Hepatic stellate cell (primary cell): ENCODE measurements at regions not wholly inside any gene's neighbourhood (a gene's known extent, or its start where the extent isn't known, plus 50 kb on each side); places are given as distances from the start of the nearest gene placed in this dataset.
"Not testable (repeated sequence)": the region's sequence is repeated elsewhere in the genome, so short reads cannot be mapped to it uniquely, and the experiment has no call there.

Experiments used
- DNase-seq: peaks from one replicate; pipeline ENCODE4 v3.0.0; 2011; ENCODE audit warnings: low spot score

DNA sequence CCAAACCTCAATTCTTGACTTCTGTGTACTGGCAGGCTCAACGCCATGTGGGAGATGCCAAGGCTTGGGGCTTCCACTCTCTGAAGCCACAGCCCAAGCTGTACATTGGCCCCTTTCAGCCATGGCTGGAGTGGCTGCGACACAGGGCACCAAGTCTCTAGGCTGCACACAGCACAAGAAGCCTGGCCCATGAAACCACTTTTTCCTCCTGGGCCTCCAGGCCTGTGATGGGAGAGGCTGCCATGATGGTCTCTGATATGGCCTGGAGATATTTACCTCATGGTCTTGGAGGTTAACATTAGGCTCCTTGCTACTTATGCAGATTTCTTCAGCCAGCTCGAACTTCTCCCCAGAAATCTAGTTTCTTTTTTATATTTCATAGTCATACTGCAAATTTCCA, 724.1 kb downstream of the RNF144A start:
- DNase-seq = not testable (repeated sequence)

DNA sequence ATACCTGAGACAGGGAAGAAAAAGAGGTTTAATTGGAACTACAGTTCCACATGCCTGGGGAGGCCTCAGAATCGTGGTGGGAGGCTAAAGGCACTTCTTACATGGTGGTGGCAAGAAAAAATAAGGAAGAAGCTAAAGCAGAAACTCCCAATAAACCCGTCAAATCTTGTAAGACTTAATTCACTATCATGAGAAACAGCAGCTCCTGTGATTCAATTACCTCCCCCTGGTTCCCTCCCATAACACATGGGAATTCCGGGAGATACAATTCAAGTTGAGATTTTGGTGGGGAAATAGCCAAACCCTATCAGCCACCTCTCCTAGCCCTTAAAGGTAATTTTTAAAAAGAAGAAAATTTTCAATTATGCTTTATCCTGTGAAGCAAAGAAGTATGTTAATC, 728.8 kb downstream of the RNF144A start:
- no peak for DNase-seq

DNA sequence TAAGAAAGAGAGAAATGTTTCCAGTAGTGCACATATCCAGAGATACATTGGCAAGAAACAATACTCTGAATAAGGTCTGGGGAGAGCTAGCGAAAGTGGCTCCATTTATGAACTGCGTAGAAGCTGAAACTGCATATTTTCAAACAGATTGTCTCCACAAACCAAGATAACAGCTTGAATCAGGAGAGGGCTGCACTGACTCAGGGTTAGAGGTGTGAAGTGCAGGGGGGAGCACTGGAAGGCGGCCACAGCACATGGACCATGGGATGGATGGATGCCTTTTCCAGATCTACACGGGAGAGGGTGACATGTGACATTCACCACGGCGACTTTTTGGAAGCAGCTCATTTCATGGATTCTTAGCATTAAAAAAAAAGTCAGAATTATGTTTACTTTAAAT, 729.4 kb downstream of the RNF144A start:
- DNase-seq = no peak

DNA sequence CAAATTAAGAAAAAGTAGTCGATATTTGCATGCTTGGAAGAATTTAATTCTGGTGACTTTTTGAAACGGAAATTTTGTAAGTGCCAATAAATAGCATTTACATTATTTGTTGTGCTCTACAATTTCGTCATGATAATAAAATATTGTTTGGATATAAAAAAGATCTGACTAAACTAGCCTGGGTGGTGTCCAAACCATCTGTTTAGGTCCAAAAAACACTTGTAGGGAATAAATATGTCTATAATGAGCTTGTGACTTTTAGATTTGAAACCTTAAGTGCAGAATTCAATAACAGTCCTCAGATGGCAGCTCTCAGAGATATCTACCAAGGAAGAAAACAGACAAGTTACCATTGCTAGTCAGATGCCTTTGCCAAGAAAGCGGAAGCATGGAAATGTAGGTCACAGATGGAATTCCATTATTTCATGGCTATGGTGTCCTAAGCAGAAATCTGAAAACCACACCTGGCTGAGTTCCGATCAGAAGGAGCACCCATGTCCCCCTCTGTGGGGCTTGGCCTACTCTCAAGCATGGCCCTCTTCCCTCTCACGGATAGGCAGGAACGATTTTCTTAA, 731.1 kb downstream of the RNF144A start:
- no peak for DNase-seq

DNA sequence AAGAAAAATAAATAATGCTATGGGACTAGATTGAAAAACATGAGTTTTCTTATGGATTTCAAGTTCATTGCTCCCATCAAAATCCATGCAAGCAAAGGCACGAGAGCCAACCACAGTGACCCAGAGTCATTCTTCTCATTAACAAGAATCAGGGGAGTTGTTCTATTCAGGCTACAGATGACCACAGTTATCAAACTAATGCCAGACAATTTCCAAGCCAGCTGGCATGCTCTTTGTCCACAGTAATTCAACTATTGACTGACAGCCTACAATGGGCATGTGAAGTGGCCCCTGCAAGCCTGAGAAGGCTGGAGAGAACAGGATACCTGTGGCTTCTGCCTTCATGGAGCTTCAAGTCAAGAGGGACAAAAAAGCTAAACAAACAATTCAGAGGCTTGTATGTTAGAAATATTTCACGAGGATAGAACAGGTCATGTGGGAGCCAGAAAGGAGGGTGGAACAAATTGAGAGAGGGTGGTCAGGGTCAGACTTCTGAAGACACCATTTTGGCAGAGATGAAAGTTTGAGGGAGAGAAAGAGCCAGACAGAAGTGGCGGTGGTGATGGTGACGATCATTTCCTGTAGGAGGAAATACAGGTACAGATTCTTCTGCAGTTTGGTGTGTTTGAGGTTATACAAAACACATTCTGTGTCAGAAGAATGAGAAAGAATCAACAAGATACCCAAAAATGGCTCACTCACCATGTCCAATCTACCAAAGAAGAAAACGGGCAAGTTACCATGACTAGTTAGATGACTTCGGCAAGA, 732.4 kb downstream of the RNF144A start:
- no peak for DNase-seq

DNA sequence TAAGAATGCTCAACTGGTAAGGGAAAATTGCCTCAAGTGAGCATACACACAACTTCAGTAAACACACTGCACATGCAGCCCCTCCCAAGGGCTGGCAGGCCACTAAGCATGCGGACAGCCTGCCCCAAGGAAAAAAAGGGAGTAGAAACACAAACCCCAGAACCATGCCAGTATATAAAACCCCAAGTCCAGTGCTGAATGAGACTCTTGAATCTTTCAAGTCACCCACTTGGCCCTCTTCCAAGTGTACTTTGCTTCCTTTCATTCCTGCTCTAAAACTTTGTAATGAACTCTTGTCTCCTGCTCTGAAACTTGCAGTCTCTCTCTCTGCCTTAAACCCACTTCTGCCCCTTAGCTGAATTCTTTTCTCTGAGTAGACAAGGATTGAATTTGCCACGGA, 736.4 kb downstream of the RNF144A start:
- DNase-seq = no peak

DNA sequence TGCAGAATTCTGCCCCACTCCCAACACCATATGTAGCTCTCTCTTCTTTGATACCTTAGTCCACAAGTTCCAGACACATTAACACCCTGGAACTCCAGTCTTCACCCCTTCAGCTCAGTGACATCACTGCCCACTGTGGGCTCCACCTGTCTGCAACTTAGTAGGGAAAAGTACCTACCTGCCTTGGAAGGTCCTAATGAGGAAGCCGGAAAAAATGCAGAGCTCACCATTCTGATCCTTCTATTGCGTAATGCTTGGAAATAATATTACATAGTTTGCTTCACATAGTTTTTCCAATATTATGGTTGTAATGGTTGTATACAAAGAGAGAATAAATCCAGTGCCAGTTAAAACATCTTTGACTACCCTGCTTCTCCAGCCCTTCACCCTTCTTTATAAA, 738.4 kb downstream of the RNF144A start:
- no peak for DNase-seq

DNA sequence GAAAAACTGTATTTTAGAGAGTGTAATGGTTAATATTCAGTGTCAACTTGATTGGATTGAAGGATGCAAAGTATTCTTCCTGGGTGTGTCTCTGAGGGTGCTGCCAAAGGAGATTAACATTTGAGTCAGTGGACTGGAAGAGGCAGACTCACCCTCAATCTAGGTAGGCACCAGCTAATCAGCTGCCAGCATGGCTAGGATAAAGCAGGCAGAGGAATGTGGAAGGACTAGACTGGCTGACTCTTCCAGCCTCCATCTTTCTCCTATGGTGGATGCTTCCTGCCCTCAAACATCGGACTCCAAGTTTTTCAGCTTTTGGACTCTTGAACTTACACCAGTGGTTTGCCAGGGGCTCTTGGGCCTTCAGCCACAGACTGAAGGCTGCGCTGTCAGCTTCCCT, 740.3 kb downstream of the RNF144A start:
- DNase-seq = not testable (repeated sequence)

DNA sequence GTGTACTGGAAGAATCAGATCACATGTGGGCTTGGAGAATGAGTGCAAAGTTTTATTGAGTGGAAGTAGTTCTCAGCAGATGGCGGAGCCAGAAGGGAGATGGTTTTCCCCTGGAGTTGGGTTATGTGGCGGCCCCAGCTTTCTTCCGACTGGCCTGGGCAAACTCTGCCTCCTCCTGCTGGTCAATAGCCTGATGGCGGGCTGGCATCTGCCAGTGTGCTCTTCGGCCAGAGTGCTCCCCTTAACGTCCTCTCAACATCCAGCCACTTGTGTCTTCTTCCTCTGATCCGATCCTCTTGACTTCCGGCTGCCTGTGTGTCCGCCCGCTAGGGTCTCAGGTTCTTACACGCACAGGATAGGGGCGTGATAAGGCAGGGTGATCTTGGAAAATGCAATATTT, 741.3 kb downstream of the RNF144A start:
- no peak for DNase-seq

DNA sequence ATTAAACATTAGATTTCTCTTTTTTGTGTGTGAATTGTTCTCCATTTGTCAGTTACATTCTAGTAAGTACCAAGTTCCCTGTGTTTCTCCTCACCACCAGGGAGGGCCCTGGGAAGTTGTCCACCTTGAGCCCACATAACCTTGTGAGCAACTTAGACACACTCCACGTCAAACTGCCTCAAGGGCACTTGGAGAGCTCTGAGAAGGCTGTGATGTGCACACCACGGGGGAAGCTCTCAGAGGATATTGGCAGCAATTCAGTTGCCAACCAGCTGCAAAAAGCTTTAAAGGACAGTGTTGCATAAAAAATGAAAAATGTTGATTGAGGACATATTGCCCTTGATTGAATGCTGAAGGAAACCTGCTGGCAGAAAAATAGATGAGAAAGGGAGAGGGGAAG, 743.6 kb downstream of the RNF144A start:
- DNase-seq = no peak

DNA sequence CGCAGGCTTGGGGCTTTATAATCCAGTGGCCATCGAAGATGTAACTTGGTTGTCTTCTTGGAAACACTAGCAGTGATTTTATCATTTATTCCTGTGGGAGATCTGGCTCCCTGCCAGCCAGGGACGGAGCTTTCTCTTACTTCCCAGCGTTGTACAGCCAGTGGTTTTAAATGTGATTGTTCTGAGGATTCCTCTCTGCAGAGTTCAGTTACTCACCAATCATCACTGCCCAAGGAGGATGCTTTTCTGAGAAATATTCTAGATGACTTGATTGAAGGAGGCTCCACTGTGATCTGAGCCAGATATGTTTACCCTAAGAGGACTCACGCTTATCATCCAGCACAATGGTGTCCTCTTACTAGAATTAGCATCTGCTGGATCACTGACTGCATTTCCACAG, 744.3 kb downstream of the RNF144A start:
- DNase-seq = no peak

DNA sequence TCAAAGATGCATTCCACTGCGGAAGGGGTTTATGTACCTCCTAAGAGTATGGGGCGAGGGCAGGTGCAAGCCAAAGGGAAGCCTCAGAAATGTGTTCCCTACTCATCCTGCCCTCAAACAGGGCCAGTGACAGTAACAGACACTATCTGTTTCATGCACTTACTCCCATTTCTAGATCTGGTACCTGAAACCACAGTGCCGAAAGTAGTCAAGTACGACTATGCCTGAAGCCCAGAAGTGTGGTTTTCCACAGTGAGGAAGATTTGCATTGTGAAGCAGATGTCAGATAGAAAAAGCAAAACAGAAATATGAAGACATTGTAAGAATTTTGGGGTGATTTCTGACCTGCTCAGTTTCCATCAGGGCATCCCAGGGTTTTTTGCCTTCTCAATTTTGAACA, 748.7 kb downstream of the RNF144A start:
- no peak for DNase-seq

DNA sequence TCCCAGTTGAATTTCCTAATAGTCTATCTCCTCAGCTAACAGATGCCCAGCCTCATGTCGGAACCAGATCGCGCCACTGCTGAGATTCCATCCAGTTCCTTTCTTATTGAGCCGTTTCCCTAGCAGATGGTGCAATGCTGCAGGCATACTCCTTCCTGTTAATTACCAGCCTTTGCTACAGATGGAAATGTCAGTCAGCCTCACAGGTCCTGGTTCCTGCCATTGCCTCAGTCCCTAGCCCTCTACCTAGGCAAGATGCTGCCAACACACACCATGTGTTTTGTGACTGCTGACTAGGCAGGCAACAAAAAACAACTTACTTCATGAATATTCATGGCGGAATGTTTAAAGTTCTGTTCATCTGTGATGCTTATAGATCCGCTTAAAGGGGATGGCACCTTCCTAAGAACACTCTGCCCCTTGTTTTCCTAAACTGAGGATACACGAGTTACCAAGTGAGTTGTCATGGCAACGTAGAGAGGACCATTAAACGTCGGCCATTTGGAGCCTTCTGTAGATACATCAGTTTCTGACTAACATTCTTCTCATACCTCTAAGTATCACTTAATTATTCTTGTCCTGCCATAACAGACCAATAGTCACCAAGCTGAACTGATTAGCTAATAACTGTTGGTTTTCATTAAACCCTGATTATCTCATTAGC, 749.5 kb downstream of the RNF144A start:
- no peak for DNase-seq

DNA sequence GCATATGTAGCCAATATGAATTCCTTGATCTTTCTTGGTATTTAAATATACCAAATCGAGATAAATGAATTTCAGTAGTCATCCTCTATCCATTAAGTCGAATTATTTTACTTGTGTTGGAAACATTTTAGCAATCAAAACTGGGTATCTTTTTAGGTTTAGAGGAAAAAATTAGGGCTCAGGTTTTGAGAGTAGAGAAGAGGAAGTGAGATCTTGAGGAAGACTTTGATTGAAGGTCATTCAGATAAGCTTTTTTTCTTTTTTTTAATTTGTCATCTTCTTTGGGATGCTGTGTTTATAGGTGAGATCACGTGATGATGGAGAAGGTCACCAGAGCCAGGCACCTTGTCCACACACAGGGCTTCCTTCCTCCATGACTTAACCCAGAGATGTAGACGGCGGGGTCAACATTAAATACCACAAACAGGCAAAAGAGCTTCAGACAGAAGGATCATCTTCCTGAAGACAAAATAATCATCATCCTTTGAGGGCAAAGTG, 750.1 kb downstream of the RNF144A start:
- no peak for DNase-seq

DNA sequence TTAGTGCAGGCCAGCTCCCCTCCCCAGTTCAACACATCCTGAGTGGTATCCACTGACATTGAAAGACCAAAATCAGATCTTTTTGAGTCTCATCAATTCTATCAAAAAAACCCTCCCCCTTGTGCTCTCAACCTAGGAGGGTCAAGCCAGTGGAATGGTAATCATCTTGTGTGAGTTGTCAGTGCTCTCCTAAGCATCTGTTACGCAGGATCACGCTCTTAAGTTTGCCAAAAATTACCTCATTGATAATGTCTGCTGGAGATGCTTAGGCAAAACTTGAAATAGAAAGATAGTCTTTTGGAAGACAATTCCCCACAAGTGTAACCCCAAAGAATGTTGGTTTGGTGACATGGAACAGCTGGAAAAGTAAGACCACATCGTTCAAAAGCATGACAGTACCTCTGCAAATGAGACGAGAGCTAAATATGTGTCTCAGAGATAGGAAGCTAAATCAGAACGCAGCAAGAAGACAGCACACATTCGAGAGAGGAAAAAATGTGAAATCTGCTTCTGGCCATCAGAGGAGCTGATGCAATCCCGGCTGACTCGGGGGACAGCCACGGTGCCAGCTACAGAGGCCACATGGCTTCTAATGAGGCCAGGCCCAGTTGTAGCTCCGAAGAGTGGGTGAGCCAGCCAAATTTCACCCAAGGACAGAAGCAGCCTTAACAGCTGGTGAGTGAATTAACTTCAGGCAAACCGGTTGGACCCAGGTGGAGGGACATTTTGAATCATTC, 753.9 kb downstream of the RNF144A start:
- no peak for DNase-seq

DNA sequence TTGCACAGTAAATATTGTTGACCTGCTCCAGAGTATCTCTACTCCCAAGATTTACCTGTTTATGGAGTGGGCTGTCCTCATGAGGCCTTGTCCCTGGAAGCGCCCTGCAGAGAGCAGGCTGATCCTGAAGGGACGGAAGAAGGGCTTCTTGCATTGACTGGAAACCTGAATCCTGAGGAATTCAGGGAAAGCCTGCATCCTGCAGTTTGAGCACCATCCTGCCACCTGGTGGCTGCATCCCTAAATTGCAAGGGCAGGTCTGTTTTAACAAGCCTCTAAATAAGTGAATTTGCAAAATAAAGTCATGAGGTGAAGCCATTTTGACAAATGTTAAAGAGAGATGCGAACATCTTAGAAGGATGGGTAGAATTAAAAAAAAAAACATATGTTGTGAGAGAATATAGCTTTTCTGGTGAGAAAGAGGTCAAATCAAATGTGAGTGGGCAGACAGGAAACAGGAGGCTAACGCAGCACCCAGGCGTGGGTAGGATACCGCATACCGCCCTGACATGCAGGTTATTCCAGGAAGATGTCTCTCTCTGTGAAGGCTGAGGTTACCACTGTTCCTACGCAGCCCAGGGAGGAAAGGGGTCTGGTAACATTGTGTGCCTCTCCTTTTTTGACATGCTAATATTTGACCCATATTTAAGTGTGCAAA, 754.9 kb downstream of the RNF144A start:
- no peak for DNase-seq

DNA sequence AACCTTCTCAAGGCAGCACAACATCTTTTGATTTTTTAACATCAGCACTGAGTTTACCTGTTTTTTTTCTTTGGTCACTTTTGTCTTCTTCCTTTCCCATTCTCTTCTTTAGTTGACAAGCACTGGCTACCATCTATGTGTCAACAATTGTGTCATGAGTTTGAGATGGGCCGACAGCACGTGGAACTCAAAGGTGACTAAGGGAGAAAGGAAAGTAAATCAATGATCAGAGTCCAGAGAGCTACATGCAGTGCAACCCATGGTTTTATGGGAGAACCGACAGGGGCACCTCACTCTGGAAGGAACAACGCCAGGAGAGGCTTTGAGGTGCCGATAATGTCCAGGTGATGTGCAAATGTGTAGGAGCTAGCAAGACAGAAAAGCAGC, 755.5 kb downstream of the RNF144A start:
- DNase-seq = no peak

DNA sequence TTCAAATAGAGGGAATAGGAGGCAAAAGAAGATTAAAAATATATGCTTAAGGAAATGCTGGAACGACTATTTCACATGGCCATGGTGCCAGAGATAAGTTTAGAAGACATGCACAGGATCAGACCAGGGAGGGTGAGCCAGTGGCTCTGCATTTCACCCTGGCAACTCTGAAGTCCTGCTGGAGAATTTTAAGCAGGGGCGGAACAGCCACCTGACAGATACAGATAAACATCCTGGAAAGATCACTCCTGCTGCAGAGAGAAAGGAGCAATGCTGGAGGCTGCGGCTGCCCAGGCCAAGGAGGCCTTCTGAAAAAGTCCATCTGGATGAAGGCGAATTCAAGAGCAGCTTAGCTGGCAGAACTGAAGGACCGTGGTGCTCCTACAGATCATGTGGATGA, 755.9 kb downstream of the RNF144A start:
- DNase-seq = no peak

DNA sequence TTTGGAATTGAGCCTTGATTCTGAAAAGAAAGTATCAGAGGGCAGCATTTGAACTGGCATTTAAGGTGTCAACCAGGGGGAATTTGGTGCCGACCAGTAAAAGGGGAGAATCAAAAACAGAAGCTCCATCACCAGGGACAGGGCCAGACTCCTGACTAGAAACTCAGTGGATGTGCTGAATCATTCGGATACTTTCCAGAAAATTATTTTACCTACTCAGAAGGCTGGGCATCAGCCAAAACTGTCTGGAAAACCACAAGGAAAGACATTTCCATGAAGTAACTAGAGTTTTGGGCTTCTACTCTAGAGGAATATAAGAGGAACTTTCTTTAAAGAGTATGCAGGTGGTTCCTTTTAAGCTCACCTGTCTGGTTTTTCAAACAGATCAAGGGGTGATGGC, 756.6 kb downstream of the RNF144A start:
- DNase-seq = no peak

DNA sequence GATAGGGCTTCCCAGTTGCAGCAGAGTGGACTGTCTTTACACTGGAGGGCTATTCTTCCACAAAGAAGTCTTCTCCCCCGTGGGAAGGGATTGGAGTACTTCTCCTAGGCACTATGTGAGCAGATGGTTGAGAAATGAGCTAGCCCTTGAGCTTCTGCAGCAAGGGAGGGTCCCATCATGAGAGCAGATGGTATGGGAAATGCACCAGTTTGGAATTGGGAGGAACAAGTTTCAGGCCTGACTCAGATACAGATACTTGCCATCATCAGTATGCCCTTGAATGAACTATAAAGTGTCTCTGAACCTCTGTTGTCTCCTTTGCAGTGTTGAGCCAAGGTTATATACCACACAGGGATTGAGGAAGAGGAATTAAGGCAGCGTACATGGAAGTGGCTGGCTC, 757.4 kb downstream of the RNF144A start:
- DNase-seq = no peak

DNA sequence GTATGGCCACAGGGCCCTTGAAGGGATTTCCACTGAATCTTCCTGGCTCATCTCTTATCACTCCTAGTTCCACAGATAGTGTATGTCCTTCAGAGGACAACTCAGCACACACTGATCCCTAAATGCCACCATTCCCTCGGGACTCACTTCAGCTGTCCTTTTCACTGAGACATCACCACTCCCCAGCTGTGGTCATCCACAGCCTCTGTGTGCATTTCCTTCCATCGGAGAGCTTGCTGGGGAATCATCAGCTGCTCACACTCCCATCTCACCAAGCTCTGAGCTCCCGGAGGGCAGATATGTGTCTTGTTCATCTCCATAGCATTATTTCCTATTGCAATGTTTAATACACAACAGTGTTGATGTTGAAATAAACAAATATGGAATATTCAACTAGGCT, 759.5 kb downstream of the RNF144A start:
- DNase-seq = no peak

DNA sequence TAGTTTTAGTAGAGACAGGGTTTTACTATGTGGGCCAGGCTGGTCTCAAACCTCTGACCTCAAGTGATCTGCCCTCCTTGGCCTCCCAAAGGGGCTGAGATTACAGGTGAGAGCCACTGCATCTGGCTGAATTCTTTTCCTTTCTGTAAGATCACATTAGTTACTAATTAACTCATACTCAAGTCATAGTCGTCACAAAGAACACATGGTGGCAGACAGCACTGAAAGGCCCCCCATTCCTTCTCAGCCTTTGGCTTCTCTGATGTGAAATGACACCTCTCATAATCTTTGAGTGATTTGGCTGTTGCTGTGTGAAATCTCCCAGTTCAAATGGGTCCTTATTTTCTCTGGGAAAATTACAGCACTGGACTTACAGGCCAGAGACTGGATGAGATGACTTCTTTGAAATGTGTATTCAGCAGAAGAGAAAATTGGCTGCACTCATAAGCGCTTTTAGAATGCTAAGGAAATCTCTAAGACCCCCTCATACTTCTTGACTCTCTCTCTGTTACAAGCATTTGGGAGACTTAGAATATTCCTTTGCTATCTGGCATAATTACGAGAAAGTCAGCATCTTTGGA, 764.8 kb downstream of the RNF144A start:
- DNase-seq = no peak
